Stimulated activated naive B cell treated with anti-CD40 and anti-IgM and Interleukin-4, amounts not matched to agents 10 μg/mL and 1 μg/mL and 100 μg/mL, for 72 hours (primary cell): ENCODE measurements at regions not wholly inside any gene's neighbourhood (a gene's known extent, or its start where the extent isn't known, plus 50 kb on each side); places are given as distances from the start of the nearest gene placed in this dataset.
A peak's percentile ranks its signal among the peaks of the same experiment; 100 is the strongest.

ENCODE experiments used
- ATAC-seq, 2 donors: fragments of 150-1000 bp; cut with Tn5 transposase; replicated peaks; 2 replicates each; pipeline ENCODE4 v1.10.0; 2021; ENCODE audit warnings: moderate library complexity in 1 of 2
- DNase-seq: peaks from one replicate; pipeline ENCODE4 v3.0.0; 2021
- H3K27ac Mint-ChIP-seq: one replicate; pipeline ENCODE4 v1.8.0; 2022; ENCODE audit warnings: mild to moderate bottlenecking, mixed read lengths
- H3K27me3 Mint-ChIP-seq, 2 donors: one replicate each; pipeline ENCODE4 v1.8.0; 2022; ENCODE audit warnings: mixed read lengths in 2 of 2
- H3K36me3 Mint-ChIP-seq, 2 donors: one replicate each; pipeline ENCODE4 v1.8.0; 2022; ENCODE audit warnings: mixed read lengths in 2 of 2, mild to moderate bottlenecking in 1 of 2
- H3K4me1 Mint-ChIP-seq, 2 donors: one replicate each; pipeline ENCODE4 v1.8.0; 2022; ENCODE audit warnings: mixed read lengths in 2 of 2, mild to moderate bottlenecking in 1 of 2
- H3K4me3 Mint-ChIP-seq, 2 donors: one replicate each; pipeline ENCODE4 v1.8.0; 2022; ENCODE audit warnings: mild to moderate bottlenecking in 2 of 2, mixed read lengths in 2 of 2, moderate library complexity in 1 of 2
- H3K9me3 Mint-ChIP-seq, 2 donors: one replicate each; pipeline ENCODE4 v1.8.0; 2022; ENCODE audit warnings: mixed read lengths in 2 of 2, mild to moderate bottlenecking in 1 of 2

DNA sequence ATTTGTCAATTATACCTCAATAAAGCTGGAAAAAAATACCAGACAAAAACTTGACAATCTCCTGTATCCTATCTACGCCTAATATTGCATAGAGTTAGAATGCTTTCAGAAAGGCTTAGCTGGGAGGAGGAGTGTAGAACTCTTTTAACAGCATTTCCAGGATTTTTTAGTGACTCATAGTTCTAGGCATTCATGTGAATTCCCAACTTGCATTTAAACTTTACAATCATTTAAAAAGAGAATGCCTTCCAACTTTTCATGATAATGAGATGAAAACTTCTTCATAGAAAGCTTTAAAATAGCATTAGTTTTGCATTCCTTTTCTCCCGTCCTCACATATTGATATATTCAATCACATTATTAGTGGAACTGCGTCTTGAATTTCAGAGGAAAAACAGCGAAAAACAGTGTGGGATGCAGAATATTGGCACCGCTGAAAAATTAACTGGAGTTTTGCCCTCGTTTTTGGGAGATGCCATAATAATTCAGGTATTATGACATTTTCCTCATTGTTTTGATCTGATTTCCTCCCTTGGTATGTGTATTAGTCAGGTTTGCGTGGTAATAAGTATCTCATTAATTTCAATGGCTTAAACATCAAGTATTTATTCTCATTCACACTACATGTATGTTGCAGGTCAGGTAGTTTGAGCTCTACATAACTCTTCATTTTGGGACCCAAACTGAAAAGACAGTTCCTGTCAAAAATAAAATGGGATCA lies 293.2 kb upstream of the FIGN start:
- no peaks in the 10 kb centered on the region for H3K27me3 Mint-ChIP-seq
- DNase-seq (no peak), ATAC-seq (no peak)
- no peaks in the 10 kb centered on the region for H3K36me3 Mint-ChIP-seq
- H3K4me1 Mint-ChIP-seq: peaks cover 2 to 9% of the 10 kb centered on the region in 2 donors
- H3K9me3 Mint-ChIP-seq: peaks cover 0 to 4% of the 10 kb centered on the region in 2 donors
- no peak overlapping the region for H3K4me3 Mint-ChIP-seq
- no peak overlapping the region for H3K27ac Mint-ChIP-seq

DNA sequence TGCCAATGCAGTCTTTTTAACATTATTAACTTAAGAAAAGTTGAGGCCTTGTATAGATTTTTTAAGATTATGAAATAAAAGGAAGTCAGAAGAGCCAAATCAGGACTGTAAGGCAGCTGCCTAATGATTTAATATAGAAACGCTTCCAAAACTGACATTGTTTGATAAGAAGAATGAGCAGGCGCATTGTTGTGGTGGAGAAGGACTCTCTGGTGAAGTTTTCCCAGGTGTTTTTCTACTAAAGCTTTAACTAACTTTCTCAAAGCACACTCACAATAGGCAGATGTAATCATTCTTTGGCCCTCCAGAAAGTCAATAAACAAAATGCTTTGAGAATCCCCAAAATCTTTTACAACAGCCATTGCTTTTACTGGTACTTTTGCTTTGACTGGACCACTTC lies 288.6 kb upstream of the FIGN start:
- no peak overlapping the region for H3K27ac Mint-ChIP-seq
- ATAC-seq (no peak), DNase-seq (no peak)
- no peaks in the 10 kb centered on the region for H3K4me1 Mint-ChIP-seq
- no peaks in the 10 kb centered on the region for H3K9me3 Mint-ChIP-seq
- no peak overlapping the region for H3K4me3 Mint-ChIP-seq
- no peaks in the 10 kb centered on the region for H3K27me3 Mint-ChIP-seq
- no peaks in the 10 kb centered on the region for H3K36me3 Mint-ChIP-seq

DNA sequence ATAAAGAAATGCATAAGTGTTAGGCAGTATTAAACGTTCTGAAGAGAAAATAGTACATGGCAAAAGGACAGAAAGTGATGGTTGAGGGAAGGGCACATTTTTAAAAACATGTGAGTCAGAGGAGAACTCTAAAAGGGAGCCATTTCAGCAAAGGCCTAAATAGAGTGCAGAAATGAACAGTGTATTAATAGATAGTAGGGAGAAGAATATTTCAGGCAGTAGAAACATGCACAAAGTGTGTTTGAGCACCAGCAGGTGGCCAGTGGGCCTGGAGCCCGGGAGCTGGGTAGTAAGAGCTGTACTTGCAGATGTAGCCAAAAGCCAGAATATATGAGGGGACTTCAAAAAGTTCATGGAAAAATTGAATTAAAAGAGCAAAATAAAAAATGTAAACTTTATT lies 288.1 kb upstream of the FIGN start:
- no peak for DNase-seq
- H3K4me3 Mint-ChIP-seq: no peak overlapping the region
- no peaks in the 10 kb centered on the region for H3K9me3 Mint-ChIP-seq
- H3K4me1 Mint-ChIP-seq: no peaks in the 10 kb centered on the region
- H3K27me3 Mint-ChIP-seq: no peaks in the 10 kb centered on the region
- H3K27ac Mint-ChIP-seq: no peak overlapping the region
- no peaks in the 10 kb centered on the region for H3K36me3 Mint-ChIP-seq
- ATAC-seq: no peak

DNA sequence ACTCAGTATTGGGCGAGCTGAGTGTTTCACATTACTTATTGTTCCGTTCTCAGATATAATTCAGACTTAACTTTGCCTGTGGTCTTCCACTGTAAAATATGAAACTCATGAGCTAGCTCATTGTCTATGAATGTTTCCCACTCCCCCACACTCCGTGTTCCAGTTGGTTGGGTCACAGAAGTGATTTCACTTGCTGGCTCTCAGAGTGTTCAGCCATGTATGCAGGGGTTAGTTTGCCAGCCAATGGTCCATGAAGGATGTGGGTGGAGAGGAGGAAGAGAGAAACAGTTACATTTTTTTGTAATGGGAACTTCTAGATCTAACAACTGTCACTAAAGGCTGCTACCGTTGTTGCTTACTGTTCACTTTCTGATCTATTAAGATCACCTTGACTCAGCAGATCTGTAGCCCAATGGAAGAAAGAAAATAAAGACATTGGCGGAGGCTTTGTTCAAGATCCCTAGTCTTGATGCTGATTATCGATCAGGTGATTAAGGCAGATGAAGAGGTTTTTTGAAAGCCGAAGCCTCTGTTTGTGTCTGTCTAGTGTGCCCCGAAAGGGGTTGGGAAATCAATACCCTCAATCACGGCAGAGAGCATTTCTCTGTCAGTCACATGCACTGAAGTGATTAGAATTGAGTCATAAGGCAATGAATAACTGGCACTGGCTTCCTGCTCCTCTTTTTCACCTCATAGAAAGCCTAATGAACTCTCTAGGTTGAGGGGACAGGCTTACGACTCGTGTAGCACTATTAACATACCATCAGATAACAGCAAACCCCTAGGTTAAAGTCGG lies 279.7 kb upstream of the FIGN start:
- peak; percentile 19 for DNase-seq
- Mint-ChIP-seq H3K27ac (peak overlapping the region; percentile 14), H3K27me3 (no peaks in the 10 kb centered on the region), H3K4me1 (peaks cover 5% of the 10 kb centered on the region in 2 donors), H3K36me3 (no peaks in the 10 kb centered on the region), H3K4me3 (no peak overlapping the region), H3K9me3 (peaks cover 0 to 2% of the 10 kb centered on the region in 2 donors)
- peak; percentile 95 to 97 for ATAC-seq

DNA sequence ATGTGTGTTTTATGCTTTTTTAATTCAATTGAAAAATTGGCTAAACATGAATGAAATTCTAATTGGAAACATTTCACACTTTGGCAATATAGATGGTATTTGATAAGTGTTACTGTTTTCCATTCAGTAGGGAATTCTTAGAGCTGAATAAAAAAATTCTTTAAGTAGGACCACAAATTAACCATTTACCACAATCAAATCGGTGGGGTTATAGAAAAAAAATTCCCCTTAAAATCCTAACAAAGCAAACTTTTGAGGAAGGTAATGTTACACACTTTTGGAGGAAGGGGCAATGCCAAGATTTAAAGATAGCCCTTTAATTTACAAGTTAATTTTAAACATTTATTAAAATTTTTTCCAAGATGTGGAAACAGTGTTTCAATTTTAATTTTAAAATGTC lies 279.0 kb upstream of the FIGN start:
- Mint-ChIP-seq H3K4me1 (peaks cover 5% of the 10 kb centered on the region in 2 donors), H3K4me3 (no peak overlapping the region), H3K36me3 (no peaks in the 10 kb centered on the region), H3K9me3 (peaks cover 0 to 2% of the 10 kb centered on the region in 2 donors), H3K27ac (no peak overlapping the region), H3K27me3 (no peaks in the 10 kb centered on the region)
- ATAC-seq (no peak), DNase-seq (no peak)

DNA sequence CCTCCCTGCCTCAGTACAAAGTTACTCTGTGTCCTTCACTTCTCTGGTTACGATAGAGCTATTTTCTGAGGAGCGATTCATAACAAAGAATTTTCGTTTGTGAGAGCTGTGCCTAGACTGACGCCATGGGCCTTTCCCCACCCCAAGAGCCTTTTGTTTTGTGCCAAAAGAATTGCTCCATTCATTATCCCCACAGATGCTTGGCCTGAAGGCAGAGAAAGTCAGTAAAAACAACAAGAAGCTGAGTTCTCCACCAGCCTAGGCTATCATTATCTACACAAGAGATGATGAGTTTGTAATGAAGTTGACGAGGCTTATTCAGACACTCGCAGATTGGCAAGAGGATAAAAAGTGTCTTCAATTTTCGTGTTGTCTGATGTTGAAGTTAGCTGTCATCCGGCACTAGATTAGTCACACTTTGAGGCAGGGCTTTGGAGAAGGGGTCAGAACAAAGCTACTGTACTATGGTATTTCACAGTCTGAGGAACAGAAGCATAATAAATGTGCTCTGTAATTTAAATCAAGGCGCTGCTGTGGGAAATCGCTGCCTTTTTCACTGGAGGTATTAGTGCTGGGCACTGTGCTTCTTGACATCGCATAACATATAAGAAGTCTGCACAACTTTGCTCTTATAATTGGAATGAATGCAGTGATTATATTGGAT lies 278.4 kb upstream of the FIGN start:
- ATAC-seq (no peak), DNase-seq (no peak)
- H3K36me3 Mint-ChIP-seq: no peaks in the 10 kb centered on the region
- H3K27me3 Mint-ChIP-seq: no peaks in the 10 kb centered on the region
- H3K9me3 Mint-ChIP-seq: peaks cover 0 to 2% of the 10 kb centered on the region in 2 donors
- H3K27ac Mint-ChIP-seq: no peak overlapping the region
- H3K4me3 Mint-ChIP-seq: no peak overlapping the region
- peaks cover 5% of the 10 kb centered on the region in 2 donors for H3K4me1 Mint-ChIP-seq

DNA sequence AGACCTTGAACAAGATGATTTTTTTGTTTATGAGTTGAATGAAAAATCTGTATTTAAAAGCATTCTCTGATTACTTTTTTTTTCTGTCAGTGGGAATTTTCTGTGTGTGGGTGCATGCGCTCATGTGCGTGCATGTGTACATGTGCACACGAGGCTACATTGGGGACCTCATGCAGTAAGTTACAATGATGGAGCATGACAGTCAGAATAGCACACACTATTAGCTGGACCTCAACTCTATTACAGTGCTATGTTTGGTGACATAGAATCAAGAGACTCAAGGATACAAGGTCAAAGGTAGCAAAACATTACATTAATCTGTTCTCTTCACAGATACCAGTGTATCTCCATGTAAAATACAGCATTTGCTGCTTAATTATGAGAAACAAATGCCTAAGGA lies 276.8 kb upstream of the FIGN start:
- Mint-ChIP-seq H3K27ac (no peak overlapping the region), H3K36me3 (no peaks in the 10 kb centered on the region), H3K9me3 (peaks cover 0 to 2% of the 10 kb centered on the region in 2 donors), H3K27me3 (no peaks in the 10 kb centered on the region), H3K4me1 (peaks cover 5% of the 10 kb centered on the region in 2 donors), H3K4me3 (no peak overlapping the region)
- no peak for ATAC-seq
- no peak for DNase-seq

DNA sequence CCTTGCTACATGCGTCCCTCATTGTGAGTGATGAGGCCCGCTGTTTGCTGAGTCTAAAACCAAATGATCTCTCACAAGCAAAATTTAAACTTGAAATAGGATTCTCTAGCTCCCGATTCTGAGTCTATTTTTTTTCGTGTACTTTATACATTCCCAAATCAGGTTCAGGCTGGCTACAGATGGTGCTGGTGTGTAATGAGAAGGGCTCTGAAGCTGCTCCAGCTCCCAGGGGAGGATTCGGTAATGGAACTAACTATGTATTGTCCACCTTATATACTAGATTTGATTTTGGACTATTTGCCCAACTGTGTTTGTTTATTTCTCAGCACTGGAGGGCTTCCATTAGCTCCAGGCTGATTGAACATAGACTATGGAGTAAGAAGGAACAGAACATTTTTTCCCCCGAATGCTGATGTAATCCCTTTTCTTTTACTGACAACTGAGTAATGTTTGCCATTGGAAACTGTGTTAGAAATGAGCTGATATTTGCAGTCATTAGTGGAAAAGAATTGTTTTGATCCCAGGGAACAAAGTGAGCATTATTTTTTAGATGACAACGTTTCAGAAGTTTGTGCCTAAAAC lies 274.0 kb upstream of the FIGN start:
- H3K4me1 Mint-ChIP-seq: no peaks in the 10 kb centered on the region
- no peak overlapping the region for H3K27ac Mint-ChIP-seq
- DNase-seq: no peak
- no peak for ATAC-seq
- H3K4me3 Mint-ChIP-seq: no peak overlapping the region
- peaks cover 0 to 2% of the 10 kb centered on the region in 2 donors for H3K9me3 Mint-ChIP-seq
- no peaks in the 10 kb centered on the region for H3K36me3 Mint-ChIP-seq
- no peaks in the 10 kb centered on the region for H3K27me3 Mint-ChIP-seq

DNA sequence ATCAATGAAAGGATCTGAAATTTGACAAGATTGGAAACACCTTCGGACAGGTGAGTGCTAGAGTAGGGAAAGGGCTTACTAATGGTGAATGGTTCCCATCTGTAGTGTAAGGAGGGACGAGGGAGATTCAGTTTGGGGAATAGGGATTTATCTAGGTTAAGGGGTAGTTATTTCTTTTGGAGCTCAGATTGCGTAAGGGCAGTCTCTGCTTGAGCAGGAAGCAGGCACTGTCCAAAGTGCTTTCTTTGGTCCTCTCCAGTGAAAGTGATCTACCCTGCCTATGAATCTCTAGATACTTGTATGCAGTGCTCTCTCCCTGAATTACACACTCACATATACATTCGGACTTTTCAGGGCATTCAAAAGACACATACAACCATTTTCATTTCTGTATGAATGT lies 272.9 kb upstream of the FIGN start:
- no peaks in the 10 kb centered on the region for H3K36me3 Mint-ChIP-seq
- no peaks in the 10 kb centered on the region for H3K27me3 Mint-ChIP-seq
- no peak for ATAC-seq
- no peak overlapping the region for H3K27ac Mint-ChIP-seq
- H3K9me3 Mint-ChIP-seq: no peaks in the 10 kb centered on the region
- H3K4me1 Mint-ChIP-seq: no peaks in the 10 kb centered on the region
- H3K4me3 Mint-ChIP-seq: no peak overlapping the region
- DNase-seq: no peak

DNA sequence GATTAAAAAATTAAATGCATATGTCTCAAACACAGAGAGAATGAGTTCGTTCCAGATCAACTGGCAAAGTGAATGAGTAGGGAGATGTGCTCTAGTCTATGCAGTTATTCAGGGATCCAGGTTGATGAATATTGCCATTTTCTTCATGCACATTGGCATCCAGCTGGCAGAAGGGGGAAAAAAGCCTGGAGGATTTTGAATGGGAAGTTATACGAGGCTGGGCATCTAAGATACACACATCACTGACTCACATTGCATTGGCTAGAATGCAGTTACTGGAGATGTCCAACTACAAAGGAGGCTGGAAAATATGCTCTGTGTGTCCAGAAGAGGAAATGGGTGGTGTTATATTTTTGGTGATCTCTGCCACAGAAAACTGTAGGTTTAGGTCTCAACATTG lies 270.9 kb upstream of the FIGN start:
- H3K4me1 Mint-ChIP-seq: no peaks in the 10 kb centered on the region
- H3K4me3 Mint-ChIP-seq: no peak overlapping the region
- no peak overlapping the region for H3K27ac Mint-ChIP-seq
- H3K36me3 Mint-ChIP-seq: no peaks in the 10 kb centered on the region
- ATAC-seq (no peak), DNase-seq (no peak)
- no peaks in the 10 kb centered on the region for H3K9me3 Mint-ChIP-seq
- H3K27me3 Mint-ChIP-seq: no peaks in the 10 kb centered on the region

DNA sequence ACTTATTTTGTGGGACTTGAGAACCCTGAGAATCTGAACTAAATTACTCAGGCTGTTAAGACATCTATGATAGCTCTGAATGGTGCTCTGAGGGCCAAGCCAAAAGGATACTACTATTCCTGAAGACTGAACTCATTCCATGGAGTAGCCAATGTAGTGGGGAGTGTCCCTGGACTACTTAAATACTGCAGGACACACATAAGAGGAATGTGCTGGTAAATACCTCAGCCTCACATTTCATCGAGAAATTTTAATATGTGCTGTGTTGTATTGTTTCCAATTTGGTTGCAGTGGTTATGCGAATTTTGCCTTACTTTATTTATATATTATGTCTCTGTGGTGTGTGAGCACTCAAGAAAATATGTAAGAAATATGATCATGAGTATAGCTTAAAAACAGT lies 264.4 kb upstream of the FIGN start:
- H3K36me3 Mint-ChIP-seq: no peaks in the 10 kb centered on the region
- no peaks in the 10 kb centered on the region for H3K9me3 Mint-ChIP-seq
- no peaks in the 10 kb centered on the region for H3K4me1 Mint-ChIP-seq
- ATAC-seq (no peak), DNase-seq (no peak)
- H3K4me3 Mint-ChIP-seq: no peak overlapping the region
- no peaks in the 10 kb centered on the region for H3K27me3 Mint-ChIP-seq
- H3K27ac Mint-ChIP-seq: no peak overlapping the region

DNA sequence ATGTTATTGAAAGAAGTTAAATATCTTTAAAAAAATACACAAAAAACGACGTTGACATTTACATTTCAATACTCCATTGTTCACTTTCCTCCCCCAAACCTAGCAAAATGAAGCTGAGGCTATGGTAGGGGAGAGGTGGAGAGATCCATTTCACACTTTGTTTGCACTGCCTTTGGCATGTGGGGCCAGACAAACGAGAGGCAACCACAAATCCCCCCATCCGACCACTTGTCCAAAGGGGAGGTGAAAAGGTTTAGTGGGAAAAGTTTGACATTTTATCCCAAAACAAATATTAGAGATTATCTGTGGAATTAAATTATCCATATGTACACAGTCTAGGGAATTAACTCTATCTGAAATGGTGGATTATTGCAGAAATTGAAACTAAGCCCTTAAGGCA lies 261.7 kb upstream of the FIGN start:
- Mint-ChIP-seq H3K27me3 (no peaks in the 10 kb centered on the region), H3K4me3 (no peak overlapping the region), H3K36me3 (no peaks in the 10 kb centered on the region), H3K9me3 (no peaks in the 10 kb centered on the region), H3K27ac (no peak overlapping the region), H3K4me1 (no peaks in the 10 kb centered on the region)
- ATAC-seq: no peak
- no peak for DNase-seq

DNA sequence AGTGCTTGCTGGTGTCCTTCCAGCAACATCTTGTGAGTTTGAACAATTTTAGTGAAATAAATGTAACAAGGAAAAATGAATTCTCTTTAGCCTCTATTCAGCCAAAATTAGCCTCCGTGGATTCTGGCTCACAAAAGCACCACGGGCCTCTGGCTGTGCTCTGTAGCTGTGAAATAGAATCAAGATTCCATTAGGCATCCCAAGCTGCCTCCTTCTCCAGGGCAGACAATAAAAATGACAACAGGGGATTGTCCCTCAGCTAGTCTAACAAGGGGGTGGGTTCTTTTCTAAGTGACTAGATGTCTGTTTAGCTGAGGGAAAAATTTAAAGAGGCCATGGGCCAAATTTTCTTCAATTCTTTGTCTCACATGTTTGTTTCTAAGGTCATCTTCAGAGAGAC lies 254.7 kb upstream of the FIGN start:
- Mint-ChIP-seq H3K4me3 (no peak overlapping the region), H3K27ac (no peak overlapping the region), H3K36me3 (no peaks in the 10 kb centered on the region), H3K9me3 (no peaks in the 10 kb centered on the region), H3K27me3 (no peaks in the 10 kb centered on the region), H3K4me1 (no peaks in the 10 kb centered on the region)
- DNase-seq: no peak
- no peak for ATAC-seq

DNA sequence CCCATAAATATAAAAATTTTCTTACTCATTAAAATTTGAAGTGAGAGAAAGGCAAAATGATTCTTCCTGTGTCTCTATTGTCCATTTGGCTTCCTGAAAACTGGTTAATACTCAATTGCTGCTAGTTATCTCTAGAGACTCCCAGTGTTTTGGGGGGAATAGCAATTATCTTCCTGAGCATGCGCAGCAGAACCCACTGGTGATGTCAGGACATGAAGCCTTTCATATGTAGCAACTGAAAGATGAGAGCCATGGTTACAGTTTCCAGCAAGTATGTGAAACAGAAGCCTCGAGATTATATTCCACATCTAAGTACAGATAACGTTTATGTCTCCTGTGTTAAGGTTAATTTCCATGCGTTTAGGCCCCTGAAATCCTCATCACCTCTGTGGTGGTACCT lies 254.3 kb upstream of the FIGN start:
- no peaks in the 10 kb centered on the region for H3K36me3 Mint-ChIP-seq
- DNase-seq (no peak), ATAC-seq (no peak)
- no peaks in the 10 kb centered on the region for H3K9me3 Mint-ChIP-seq
- H3K27ac Mint-ChIP-seq: no peak overlapping the region
- H3K4me1 Mint-ChIP-seq: no peaks in the 10 kb centered on the region
- no peak overlapping the region for H3K4me3 Mint-ChIP-seq
- no peaks in the 10 kb centered on the region for H3K27me3 Mint-ChIP-seq
